GM21367 (cell line): ENCODE measurements at regions not wholly inside any gene's neighbourhood (a gene's known extent, or its start where the extent isn't known, plus 50 kb on each side); places are given as distances from the start of the nearest gene placed in this dataset.

Source experiments
- ATAC-seq: cut with Tn5 transposase; IDR thresholded peaks from one replicate; pipeline ENCODE4 v1.9.1; 2021; ENCODE audit not compliant: unreplicated experiment

DNA sequence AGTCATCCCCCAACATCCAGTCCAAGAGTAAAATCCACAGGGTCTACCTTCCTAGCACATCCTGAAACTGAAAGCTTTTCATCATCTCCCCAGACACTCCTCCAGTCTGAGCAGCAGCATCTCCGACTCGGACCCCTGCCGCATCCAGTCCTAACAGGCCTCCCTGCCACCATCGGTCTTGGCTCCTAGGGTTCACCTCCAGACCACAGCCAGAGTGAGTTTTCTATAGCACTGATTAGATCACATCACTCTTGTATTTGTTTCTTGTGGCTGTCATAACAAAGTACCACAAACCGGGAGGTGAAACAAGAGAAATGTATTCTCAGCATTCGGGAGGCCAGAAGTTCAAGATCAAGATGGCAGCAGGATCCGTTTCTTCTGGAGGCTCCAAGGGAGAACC lies 187.8 kb downstream of the TOMM20 start:
- no peak for ATAC-seq

DNA sequence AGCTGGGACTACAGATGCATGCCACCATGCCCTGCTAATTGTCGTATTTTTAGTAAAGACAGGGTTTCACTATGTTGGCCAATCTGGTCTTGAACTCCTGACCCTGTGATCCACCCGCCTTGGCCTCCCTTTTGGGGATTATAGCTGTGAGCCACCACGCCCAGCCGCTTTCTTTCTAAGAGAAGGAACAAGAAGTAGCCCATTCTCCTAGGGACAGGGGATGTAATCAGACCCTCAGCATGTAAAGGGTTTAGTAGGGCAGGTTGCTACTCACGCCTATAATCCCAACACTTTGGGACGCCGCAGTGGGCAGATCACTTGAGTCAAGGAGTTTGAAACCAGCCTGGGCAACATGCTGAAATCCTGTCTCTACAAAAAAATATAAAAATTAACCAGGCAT lies 189.7 kb downstream of the TOMM20 start:
- no peak for ATAC-seq

DNA sequence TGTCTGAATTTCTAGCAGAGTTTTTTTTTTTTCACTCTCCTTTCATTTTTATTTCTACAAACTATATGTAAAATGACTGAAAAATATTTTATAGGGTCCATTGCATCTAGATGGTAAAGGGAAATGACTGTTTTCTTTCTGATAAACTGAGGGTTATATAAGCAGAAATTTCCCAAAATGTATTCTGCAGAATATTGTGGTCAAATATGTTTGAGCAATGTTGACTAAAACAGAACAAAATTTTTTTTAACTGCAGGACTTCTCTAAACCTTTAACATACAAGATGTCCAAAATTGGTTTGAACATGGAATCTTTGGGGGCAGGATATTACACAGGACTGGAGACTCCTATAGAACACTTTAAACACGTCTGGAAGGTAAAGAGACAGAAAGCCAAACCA lies 190.5 kb downstream of the TOMM20 start:
- ATAC-seq: no peak

DNA sequence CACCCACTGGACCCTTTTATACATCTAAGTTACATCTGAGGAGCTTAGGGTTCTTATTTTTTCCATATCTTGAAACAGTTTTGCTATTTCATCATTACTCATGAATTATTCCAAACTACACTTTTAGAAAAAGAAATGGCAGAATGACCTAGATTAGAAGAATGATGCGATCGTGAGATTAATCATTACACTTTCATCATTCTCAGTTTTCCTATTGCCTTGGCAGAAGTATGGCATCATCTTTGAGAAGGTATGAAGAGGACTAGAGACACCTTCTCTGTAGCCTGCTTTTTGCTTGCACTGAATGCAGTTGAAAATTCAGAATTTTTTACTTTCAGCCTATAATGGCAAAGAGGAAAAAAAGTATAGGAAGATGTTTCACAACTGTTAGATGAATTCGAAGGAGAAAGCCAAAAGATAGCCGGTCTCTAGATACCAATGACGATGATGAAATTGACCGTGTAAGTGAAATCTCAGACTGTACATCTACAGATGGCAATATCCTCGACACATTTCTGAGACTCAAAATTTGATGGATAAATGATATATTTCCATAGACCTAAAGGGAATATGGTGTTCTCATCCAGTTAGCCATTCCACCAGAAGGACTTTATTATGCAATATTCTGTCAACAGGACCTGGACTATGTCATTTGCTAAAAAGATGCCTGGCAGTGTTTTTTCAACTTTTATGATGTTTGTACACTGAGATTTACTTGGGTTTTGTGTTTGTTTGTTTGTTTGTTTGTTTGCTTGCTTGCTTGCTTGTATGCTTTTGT lies 191.8 kb downstream of the TOMM20 start:
- no peak for ATAC-seq

DNA sequence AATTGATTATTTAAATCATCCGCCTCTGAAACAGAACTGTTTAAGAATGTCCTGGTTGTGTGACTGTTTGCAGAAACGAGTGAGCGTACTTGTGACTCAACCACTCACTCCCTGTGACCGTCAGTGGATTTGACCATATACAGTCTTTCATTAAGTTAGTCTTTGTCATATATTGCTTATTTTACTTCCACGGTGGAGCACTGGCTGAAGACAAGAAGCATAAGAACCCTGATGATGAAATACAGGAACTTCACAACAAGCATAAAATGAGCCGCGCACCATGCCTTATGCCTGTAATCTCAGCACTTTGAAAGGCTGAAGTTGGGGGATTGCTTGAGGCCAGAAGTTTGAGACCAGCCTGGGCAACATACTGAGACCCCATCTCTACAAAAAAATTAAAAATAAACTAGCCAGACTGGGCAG lies 194.0 kb downstream of the TOMM20 start:
- ATAC-seq: no peak

DNA sequence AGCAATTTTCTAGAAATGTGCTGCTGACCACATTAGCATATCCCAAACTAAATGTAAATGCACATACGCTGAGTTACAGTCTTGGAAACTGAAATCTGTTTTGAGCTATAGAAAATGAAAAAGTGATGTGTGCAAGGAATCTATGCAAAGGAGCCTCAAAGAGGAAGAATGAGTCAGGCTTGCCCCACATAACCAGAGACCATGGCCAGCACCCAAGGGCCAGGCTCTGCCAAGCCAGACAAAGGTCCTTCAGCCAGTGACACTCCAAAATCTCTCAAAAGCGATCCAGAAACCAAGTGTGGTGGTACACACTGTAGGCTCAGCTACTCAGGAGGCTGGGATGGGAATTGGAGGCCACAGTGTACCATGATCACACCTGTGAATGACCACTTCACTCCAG lies 195.2 kb downstream of the TOMM20 start:
- peak; percentile 90 for ATAC-seq

DNA sequence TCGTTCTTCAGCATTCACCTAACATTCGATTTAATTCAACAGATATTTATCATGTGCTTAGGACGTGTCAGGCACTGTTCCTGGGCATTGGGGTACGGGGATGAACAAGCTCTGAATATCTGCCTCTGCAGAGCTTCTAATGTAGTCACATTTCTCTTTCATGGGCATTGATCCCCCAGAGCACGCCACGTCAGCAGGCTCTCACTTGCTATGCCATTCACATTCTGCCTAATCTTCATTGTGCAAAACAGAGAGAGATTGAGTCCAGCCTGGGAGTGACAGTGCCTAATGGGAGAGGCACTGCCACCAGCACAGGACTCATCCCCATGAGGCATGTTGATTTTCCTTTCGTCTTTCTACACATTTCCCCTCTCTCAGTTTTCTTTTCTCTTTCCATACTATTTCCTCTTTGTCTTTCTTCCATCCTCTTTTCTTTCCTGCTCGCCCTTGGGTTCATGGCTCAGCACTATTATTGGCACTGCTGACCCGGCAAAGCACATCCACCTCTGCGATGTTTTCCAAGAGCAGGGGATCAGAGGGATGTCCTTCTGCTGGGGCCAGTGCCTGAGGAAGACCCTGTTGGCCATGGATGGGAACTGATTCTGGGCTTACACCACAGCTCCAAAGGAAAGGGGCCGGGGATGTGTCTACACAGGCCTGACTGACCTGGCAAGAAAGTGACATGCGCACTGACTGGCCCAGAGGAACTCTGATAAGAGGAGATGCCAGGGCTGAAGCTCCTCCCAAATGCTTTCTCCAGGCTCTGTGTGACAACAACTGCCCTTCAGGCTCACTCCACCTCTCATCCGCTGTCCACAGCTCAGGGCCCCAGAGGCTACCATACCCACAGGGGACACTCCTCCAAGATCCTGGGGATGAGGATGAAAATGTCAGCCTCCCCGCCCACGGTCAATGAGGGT lies 195.9 kb downstream of the TOMM20 start:
- ATAC-seq: peak; percentile 20

DNA sequence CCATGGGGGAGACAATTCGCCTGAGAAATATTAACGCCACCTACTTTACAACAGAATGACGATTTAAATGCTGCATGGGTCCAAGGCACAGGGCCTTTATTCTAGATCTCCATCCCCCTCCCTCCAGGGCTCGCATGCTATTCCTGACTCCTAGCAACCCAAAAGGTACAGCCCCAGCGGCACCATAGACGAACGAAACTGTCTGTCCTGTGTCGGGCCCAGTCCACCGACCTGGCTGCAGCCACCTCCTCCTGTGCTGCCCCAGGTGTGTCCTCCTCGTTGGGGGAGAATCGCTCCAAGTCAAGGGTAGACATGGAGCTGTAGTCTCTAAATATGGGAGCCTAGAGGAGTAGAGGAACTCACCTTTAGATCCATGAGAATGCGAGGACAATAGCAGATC lies 196.5 kb downstream of the TOMM20 start:
- no peak for ATAC-seq

DNA sequence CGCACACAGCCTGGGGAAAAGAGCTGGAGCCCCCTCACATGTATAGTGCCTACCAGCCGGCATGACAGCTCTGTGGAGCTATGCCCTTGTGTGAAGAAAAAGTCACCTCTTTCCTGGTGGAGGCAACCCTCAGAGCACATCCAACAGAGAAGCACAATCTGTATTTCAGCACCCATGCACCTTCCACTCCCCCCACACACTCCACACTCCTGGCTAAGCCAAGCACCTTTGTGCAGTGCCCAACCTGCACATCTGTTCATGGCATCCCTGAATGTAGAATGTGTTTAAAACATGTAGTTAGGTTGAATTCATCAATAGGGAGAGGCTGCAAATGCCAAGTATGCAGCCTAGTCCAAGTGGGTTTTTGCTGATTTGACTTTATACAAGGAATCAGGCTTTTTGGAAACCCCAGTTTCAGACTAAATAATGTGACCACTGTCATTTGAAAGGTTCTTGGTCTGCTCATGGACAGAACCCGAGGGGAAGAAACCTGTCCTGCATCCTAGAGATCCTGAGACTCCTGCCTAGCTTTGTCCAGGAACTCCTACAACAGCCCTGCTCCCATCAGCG lies 197.1 kb downstream of the TOMM20 start:
- no peak for ATAC-seq

DNA sequence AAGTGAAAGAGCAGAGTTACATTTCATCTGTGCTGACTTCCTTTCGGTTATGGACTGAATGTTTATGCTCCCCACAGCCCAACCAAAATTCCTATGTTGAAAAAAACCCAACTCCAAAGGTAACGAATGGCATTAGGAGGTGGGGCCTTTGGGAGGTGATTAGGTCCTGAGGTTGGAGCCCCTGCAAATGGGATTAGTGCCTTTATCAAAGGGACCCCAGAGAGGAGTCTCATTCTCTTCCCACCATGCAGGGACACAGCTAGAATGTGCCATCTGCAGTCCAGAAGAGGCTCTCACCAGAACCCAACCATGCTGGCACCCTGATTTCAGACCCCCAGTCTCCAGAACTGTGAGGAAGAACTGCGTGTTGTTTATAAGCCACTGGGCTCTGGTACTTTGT lies 199.3 kb downstream of the TOMM20 start:
- no peak for ATAC-seq

DNA sequence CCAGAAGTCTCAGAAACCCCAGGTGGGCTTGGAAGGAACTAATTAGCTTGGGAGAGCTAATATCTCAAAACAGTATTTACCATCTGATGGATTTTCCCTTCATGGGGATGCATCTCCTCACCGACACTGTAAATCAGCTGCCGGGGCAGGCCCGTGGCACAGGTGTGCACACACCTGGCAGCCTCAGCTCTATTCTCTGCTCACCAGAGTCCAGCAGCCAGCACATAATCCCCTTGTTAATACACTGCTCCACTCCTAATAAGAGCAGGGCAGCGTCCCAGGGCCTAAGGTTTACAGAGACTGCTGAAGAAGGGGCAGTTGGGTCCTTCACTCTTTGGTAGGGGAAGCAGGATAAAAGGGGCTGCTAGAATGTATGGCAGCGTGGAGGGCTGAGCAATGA lies 200.0 kb downstream of the TOMM20 start:
- no peak for ATAC-seq

DNA sequence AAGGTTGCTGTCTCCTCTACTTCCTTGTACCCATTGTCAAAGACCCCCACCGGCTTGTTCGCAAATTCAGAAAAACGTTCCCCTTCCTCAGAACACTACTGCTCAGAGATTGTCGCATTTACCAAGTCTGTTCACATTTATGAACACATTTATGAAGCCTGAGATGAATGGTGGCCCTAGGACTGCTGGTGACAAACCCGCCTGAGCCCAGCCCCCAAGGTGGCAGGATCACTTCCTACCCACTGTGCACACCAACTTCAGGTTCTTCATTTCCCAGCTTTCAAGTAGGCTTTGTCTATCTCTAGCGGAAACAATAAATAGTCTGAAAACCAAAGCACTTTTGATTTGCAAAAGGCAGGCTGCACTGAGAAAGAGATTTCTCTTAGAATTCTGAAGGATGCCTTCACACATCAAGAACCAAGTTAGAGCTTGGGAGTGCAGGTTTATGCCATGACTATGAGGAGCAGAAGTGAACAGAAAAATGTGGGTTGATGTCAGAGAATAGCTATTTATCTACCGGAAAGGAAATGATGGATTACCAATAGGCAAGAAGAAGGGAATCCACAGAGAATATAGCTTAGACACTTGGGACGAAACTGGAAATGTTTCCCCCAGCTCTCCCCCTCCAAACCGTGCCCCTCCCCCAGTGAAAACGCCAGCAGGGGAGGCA lies 200.5 kb downstream of the TOMM20 start:
- no peak for ATAC-seq

DNA sequence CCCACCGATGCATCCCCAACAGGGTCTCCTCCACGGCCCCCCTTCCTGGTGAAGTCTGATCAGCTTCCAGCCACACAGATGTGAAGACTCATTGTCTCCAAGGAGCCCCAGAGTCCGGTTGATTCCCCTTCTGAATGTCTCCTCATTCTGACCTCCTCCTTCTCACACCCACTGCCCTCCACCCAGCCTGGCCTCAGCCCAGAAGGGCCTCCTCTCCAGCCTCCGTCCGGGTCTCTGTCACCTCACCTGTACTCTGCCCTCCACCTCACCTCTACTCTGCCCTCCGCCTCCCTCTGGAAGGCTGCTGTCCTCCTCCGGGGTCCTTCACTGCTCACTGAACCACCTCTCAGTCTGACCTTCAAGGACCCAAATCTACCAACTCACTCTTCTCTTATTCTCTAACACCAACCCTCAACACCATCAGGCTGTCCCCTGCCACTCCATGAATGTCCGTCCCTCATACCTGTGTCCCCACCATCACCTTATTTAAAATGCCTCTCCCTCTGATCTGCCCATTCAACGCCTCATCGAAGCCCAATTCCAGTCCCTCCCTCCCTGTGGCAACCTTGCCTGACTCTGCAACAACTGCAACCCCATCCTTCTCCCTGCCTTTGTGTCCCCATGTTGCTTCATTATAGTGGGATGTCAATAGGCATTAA lies 201.2 kb downstream of the TOMM20 start:
- no peak for ATAC-seq

DNA sequence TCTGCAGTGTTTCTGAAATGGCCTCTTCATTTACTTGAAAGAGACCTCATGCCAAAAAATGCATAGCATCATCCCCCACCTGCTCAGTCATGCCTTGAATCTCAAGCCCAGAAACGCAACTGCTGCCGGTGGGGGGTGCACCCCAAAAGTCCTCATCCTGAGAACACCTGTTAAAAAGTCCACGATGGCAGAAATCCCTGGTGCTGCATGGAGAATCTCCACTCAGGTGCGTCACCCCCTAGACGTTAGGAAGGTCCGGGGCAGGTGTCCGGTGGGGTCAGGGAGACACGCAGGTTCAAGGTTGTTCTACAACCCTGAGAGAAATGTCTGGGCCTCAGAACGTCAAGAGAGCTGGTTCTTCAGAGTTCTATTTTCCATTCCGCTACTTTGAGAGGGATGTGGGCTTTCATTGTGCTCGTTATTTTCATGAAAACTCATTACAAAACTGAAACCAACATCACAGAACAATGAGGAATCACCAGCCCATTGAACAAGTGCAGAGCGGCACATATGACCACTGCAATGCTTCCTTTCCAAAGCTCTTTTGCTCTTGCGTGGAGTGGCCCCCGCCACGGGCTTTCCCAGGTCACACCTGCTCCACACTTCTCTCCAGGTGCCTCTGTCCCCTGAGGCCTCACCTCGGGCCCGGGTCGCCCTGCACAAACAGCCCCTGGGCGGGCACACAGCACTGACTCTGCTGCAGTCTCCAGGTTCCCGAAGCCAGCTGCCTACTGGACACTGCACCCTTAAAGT lies 201.9 kb downstream of the TOMM20 start:
- ATAC-seq: peak; percentile 71

DNA sequence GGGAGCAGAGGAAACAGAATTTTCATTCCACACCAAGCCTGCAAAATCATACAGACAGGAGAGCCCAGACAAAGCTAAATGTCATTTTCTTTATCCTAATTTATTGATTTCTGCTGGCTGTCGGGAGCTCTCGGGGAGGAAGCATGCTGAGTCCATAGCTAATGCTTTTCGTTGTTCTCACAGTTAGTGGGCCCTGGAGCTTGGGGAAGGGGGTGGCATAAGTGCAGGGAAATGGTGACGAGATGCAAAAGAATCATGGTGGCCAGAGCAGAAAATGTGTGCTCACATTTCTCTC lies 202.4 kb downstream of the TOMM20 start:
- peak; percentile 2 for ATAC-seq

DNA sequence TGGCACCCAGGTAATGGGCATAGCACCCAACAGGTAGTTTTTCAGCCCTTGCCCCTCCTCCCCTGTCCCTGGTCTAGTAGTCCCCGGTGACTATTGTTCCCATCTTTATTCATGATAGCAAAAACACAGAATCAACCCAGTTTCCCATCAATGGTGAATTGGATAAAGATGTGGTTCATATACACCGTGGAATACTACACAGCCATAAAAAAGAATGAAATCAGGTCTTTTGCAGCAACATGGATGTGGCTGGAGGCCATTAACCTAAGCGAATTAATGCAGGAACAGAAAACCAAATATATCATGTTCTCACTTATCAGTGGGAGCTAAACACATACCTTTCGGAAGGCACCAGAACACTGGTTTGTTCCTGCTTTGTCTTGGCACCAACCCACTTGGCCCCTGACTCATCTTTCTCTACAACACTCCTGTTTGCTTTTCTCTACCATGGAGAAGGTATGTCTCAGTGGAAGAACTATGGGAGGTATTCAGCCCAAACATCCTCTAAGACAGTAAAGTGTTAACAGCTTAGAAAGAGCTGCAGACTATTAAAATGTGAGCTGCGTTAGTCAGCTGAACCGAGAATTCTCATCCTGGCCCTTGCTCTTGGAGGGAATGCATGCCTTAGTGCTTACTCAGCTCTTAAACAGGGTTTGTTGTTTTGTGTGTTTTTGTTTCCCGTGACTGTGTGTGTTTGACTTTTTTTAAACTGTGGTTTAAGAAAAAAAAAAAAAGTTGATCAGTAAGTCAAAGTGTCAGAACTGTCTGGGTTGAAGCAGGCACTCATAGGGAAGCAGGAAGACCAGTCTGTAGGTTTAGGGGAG lies 203.0 kb downstream of the TOMM20 start:
- ATAC-seq: no peak

DNA sequence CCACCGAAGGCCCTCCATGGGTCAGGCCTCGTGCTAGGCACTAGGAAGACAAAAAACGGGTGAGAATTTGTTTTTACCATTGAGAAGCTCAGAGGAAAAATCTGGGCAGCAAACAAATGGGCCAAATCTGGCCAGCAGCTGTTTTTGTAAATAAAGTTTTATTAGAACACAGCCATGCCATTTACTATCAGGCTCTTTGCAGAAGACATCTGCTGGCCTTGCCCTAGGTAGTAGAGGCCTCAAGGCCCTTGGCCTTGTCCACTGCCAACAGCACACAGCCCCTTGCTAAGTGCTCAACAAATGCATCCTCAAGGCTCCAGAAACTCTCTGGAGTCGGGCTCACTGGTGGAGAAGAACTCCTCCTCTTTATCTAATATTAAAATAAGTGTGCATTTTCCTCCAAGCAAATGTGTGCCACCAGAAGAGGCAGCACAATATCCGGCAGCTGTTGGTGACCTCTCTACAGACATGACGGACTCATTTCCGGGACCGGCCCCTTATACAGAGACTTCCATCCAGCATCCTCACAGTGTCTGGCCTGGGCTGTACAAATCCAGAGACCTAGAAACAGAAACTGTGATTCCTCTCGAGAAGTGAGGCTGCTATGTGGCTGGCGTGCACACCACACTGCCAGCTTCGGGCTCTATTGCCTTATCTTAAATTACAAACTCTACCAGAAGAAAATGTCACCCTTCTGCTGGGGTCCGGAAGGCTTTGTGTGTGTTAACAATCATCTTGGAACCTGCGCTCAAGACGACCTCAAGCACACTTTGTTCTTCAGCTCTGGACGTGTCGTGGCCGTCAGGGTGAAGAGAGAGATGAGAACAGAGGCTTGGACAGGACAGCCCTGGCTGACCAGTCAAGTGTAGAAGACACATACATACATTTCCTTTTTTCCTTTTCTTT lies 203.9 kb downstream of the TOMM20 start:
- no peak for ATAC-seq

DNA sequence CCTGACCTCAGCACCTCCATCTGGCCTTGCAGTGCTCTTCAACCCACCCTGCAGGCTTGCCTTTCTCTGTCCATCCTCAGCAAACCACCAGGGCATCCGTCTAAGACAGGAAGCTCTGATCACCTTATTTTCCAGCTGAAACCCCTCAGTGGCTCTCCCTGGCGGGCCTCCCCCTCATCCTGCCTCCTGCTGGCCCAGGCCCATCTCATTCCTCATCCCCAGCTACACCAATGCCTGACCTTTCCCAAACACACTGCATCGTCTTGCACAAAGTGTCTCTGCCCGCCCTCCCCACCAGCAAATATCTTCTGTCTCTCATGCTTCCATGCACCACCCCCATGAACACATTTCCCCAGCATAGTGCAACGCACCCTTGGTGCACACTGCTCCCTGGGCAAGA lies 205.0 kb downstream of the TOMM20 start:
- ATAC-seq: no peak
